ENCODE measurements at regions not wholly inside any gene's neighbourhood (a gene's known extent, or its start where the extent isn't known, plus 50 kb on each side); places are given as distances from the start of the nearest gene placed in this dataset.

- H3K56ac ChIP-seq (replicated peaks; ENCODE audit: insufficient read length, low read depth, low read length): no peak overlapping the region
- H2BK20ac ChIP-seq (ENCODE audit: low read length): no peak overlapping the region
- no peaks in the 10 kb centered on the region for H3K79me1 ChIP-seq (ENCODE audit: low read depth, low read length)
- H3K9me3 ChIP-seq (ENCODE audit: insufficient read depth in 2 of 2, low read depth in 1 of 2, low read length in 1 of 2): no peaks in the 10 kb centered on the region
- H4K20me1 ChIP-seq (replicated peaks in 1 of 2; ENCODE audit: control insufficient read depth in 1 of 2, insufficient read depth in 2 of 2, low read length in 2 of 2): no peaks in the 10 kb centered on the region
- no peaks in the 10 kb centered on the region for H3K23me2 ChIP-seq (ENCODE audit: low read depth, low read length)
- POLR2A ChIA-PET (ENCODE audit: partially characterized antibody): no interaction called here
- H3K4me2 ChIP-seq (ENCODE audit: insufficient read depth in 1 of 2, low read depth in 2 of 2, low read length in 2 of 2): no peak overlapping the region
- CTCF ChIA-PET (ENCODE audit: partially characterized antibody): interaction anchor here (0.8 to 1.5 kb wide), 2 partner anchors 12 to 390 kb away, joined by 3 to 4 read pairs; no protein-coding TSS in a partner anchor
- no peak overlapping the region for H2AFZ ChIP-seq (ENCODE audit: low read length)
- no peak for DNase-seq (ENCODE audit: low read depth in 1 of 2, low spot score in 2 of 2)
- H2BK15ac ChIP-seq (ENCODE audit: low read length): no peak overlapping the region
- H3K4me1 ChIP-seq (replicated peaks in 1 of 4; ENCODE audit: control insufficient read depth in 3 of 4, insufficient read depth in 4 of 4, low read length in 3 of 4): peaks cover 0 to 5% (median 2%) of the 10 kb centered on the region in 4 experiments; a peak in 1 of 7 replicates
- H2BK12ac ChIP-seq (ENCODE audit: low read depth, low read length): no peak overlapping the region
- no peak overlapping the region for H3K9ac ChIP-seq (replicated peaks in 1 of 4; ENCODE audit: extremely low read depth in 1 of 4, low read depth in 3 of 4, low read length in 3 of 4)
- no peaks in the 10 kb centered on the region for H3K27me3 ChIP-seq (replicated peaks in 1 of 4; ENCODE audit: control insufficient read depth in 3 of 4, extremely low read depth in 1 of 4, insufficient read depth in 3 of 4, low read length in 3 of 4)
- no peak overlapping the region for H4K8ac ChIP-seq (ENCODE audit: extremely low read depth, insufficient read depth, low read length)
- H3K23ac ChIP-seq (ENCODE audit: insufficient read length): no peak overlapping the region
- H3K18ac ChIP-seq (ENCODE audit: extremely low read depth, low read length): no peak overlapping the region
- H3K27ac ChIP-seq (ENCODE audit: low read depth, low read length): no peak overlapping the region
- H4K5ac ChIP-seq (ENCODE audit: insufficient read length, low read depth, low read length): no peak overlapping the region
- no peak overlapping the region for H3K4me3 ChIP-seq (ENCODE audit: extremely low read depth in 1 of 4, insufficient read depth in 2 of 4, low read depth in 3 of 4, low read length in 4 of 4)
- H3K79me2 ChIP-seq (ENCODE audit: control insufficient read depth in 1 of 2, insufficient read depth in 2 of 2, low read length in 2 of 2): no peaks in the 10 kb centered on the region
- H2AK5ac ChIP-seq (ENCODE audit: low read depth, low read length): no peak overlapping the region
- no peak overlapping the region for H3K14ac ChIP-seq (ENCODE audit: insufficient read length)
- H2BK120ac ChIP-seq (replicated peaks; ENCODE audit: low read depth, low read length): no peak overlapping the region
- TF ChIP-seq KDM4A (IDR thresholded peaks at IDR 0.05; ENCODE audit: low read depth, low read length, severe bottlenecking) (no peak), SAP30 (IDR thresholded peaks at IDR 0.05; ENCODE audit: insufficient read depth, insufficient replicate concordance, low read length) (no peak), TAF1 (IDR thresholded peaks at IDR 0.05; ENCODE audit: low read depth, low read length) (no peak), JUN (IDR thresholded peaks at IDR 0.05; ENCODE audit: low read depth, low read length) (no peak), NANOG (IDR thresholded peaks at IDR 0.05; ENCODE audit: insufficient read depth, low read depth, low read length, poor library complexity, severe bottlenecking) (no peak), SRF (IDR thresholded peaks at IDR 0.05; ENCODE audit: low read depth, low read length) (no peak), RAD21 (IDR thresholded peaks at IDR 0.05 in 1 of 2, conservative IDR thresholded peaks at IDR 0.05 in 1 of 2; ENCODE audit: low read depth in 2 of 2, low read length in 2 of 2) (no peak), ATF2 (IDR thresholded peaks at IDR 0.05; ENCODE audit: low read length) (no peak), CREB1 (IDR thresholded peaks at IDR 0.05) (no peak)
- TF ChIP-seq, protein P1, sequence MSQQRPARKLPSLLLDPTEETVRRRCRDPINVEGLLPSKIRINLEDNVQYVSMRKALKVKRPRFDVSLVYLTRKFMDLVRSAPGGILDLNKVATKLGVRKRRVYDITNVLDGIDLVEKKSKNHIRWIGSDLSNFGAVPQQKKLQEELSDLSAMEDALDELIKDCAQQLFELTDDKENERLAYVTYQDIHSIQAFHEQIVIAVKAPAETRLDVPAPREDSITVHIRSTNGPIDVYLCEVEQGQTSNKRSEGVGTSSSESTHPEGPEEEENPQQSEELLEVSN (IDR thresholded peaks at IDR 0.05): no peak
- TF ChIP-seq, protein P2, sequence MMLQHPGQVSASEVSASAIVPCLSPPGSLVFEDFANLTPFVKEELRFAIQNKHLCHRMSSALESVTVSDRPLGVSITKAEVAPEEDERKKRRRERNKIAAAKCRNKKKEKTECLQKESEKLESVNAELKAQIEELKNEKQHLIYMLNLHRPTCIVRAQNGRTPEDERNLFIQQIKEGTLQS (IDR thresholded peaks at IDR 0.05; ENCODE audit: insufficient read depth, low read depth, low read length): no peak
- H3K36me3 ChIP-seq (ENCODE audit: control insufficient read depth in 2 of 4, insufficient read depth in 4 of 4, low read length in 3 of 4): no peaks in the 10 kb centered on the region
- no peak for FAIRE-seq
- H3K4ac ChIP-seq (replicated peaks; ENCODE audit: insufficient read length, low read depth, low read length): no peak overlapping the region
- H2BK5ac ChIP-seq (ENCODE audit: low read depth, low read length): no peak overlapping the region
- H4K91ac ChIP-seq (replicated peaks; ENCODE audit: insufficient read length, low read length): no peak overlapping the region
Observed at GRCh38 chr13:54173996-54174395, 1145.4 kb downstream of the OLFM4 start.

Measured in H1 (cell line).